ENCODE measurements at regions not wholly inside any gene's neighbourhood (a gene's known extent, or its start where the extent isn't known, plus 50 kb on each side); places are given as distances from the start of the nearest gene placed in this dataset.
"Not testable (repeated sequence)": the region's sequence is repeated elsewhere in the genome, so short reads cannot be mapped to it uniquely, and the experiment has no call there.

DNA sequence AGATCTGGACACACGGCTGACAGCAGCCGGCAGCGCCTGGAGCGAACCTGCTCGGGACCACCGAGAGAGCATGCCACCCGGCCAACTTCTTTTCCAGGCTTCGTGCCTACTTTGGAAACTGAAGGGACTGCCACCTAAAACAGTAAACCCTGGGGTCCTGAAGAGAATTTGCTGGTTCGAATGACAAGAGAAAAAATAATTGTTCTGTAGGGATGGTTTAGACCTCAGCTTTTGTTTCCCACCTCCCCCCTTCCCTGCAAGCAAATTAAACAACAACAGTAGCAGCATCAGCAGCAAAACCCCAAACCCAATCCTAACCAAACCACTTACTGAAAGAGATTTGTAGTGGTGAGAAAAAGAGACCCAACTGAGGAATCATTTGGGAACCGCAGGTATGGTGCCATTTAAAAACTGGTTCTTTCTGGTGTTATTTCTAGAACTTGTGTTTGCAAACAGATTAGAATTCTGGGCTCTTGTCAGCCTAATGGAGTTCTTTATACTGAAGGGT lies 105.6 kb downstream of the LEPR start:
- DNase-seq (ENCODE audit: low spot score in 2 of 2) (peak in 1 of 2 donors; percentile 17), FAIRE-seq (no peak)

DNA sequence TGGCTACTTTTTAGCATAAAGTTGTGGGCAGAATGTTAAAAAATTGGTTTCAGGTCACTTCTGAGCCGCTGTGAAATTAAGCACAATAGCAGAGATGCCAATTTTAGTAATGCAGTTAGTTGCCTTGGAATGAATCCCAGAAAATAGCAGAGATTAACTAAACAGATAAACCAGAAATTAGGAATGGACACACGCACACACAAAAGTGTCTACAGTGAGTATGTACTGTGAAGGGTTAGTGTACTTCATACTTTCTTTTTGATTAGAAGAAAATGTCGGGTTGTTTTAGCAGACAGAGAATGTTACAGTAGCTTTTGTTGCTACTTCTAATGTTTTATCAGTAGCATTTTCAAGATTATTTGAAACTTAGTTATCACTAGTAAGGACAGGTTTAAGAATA lies 106.7 kb downstream of the LEPR start:
- DNase-seq (ENCODE audit: low spot score in 2 of 2) (peak; percentile 11 to 23), FAIRE-seq (no peak)

DNA sequence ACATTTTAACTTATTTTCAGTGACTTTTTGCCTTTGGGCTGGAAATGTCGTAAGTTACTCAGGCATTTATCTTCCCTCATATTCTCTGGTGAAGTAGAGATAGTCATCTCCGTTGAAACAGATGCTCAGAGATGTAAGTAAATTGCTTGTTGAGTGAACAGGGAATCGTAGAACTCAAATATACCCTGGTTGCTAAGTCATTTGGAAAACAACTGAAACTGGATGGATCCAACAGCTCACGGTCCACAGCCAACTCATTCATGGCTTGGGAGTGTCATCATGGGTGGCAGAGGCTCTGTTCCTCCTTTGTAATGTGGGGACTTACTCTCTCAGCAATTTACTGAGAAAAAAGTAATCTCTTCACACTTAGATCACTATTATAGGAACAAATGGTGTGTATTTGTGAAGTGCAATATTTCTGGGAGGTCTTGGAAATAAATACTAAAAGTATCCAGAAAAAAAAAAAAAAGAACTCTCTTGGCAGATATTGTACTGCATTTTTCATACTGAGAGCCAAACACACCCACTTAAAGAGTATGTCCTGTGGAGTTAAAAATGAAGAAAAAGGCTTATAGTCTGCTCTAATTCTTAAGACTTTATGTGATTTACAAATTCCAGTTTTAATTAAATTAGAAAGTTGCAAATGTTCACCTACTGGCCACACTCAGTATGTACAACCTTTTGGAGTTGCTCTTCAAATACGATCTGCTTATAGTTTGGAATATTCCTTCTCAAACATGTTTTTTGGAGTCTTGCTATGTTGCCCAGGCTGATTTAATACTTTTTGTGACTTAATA lies 107.4 kb downstream of the LEPR start:
- FAIRE-seq (no peak), DNase-seq (ENCODE audit: low spot score in 2 of 2) (peak in 1 of 2 donors; percentile 6)

DNA sequence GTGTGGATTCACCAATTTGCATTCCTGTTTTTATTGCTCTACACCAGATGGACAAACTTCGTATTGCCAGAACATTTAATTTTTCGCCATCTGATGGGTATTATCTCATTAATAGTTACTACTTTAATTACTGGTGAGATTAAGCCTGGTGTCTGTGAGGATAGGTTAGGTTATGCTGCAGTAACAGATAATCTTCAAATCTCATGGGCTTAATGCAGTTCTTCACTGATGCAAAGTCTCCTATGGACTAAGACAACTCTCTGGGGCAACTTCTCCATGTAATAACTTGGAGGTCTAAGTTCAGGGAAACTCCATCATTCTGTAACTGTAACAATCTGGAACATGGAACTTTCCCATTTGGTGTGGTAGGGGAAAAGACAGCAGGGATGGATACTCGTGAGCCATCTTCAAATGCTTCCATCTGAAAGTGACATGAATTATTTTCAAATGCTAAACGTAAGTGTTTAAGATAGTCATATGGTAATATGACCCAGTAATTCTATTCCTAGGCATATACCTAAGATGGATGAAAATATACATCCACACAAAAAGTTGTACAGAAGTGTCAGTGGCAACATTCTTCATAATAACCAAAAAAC lies 111.6 kb downstream of the LEPR start:
- FAIRE-seq, result no peak
- no peak for DNase-seq (ENCODE audit: low spot score in 2 of 2)

DNA sequence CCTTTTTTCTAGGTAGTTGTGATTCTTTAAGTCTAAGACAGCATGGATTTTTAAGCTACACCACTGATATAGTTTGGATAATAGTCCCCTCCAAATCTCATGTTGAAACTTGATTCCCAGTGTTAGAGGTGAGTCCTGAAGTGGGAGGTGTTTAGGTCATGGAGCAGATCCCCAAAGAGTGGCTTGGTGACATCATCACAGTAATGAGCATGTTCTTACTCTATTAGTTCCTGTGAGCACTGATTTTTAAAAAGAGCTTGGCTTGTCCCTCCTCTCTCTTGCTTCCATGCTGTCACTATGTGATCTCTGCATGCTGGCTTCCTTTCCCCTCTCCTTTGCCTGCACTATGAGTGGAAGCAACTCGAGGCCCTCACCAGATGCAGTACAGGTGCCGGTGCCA lies 115.5 kb downstream of the LEPR start:
- FAIRE-seq (no peak), DNase-seq (ENCODE audit: low spot score in 2 of 2) (no peak)

DNA sequence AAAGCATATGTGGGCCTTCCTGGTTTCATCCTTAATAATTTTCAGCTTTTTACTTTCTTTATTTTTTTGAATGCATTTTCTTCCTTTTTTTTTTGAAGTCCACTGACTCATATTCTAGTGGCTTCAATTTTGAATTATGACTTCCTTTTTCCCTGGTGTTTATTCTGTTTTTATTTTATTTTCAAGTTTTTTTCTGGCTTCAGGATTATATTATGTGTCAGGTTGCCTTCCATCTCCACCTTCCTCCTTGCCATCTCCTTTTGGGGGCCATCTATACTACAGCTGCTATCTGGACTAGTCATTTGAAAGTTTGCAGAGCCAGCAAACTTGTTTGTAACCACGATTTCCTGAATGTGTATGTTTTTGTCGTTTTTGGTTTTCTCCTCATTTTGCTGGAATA lies 117.6 kb downstream of the LEPR start:
- DNase-seq (ENCODE audit: low spot score in 2 of 2) (no peak), FAIRE-seq (no peak)

DNA sequence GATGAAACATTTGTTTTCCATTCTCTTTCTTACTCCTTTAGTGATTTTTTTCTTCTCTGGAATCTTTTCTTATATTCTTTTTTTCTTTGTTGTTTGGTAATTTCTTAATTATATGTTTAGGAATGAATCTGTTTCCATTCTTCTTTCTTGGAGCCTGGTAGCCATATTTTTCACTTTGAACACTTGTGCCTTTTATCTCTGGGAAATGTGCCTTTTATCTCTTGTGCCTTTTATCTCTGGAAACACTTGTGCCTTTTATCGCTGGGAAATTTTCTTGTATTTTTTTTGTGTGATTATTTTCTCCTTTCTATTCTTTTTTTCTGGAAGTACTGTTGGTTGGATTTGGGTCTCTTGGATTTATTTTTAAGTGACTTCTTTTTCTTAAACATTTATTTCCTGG lies 118.2 kb downstream of the LEPR start:
- FAIRE-seq (peak; percentile 21), DNase-seq (ENCODE audit: low spot score in 2 of 2) (no peak)

DNA sequence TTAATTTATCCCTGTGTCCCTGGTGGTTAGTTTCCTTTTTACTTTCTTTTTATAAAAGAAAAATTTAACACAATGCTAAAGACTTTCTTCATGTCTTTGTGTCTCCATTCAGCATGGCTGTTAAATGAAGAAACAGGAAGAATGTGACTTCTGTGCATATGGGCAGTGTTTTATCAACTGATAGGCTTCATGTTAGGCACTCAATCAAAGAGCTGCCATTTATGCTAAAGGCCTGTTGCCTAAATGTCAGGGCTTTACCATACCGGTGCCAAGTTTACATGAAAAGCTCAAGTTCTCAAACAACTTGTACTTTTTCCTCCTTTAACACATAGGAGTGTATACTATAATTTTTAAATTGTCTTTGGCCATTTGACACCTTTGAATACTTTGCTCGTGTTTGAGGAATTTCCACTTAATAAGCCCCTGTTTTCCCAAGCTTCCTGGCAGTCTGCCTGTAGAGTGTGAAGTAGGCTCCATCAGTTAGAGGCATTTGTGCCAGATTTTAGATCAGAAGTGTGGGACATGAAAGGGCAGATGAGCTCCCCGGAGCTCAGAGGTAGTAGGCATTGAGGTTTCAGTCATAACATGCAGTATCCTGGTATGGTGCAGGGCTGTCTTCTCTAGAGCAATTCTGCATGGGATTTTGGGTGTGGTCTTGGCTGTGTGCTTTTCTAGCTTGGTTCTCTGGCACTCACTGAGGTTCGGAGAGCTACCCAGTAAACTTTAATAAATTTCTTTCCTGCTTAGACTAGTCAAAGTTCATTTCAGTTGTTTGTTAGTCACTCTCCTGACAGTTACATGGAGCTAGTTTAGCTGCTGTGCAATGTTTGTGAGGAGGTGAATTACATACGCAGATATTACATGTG lies 119.0 kb downstream of the LEPR start:
- no peak for FAIRE-seq
- DNase-seq (ENCODE audit: low spot score in 2 of 2), result no peak

DNA sequence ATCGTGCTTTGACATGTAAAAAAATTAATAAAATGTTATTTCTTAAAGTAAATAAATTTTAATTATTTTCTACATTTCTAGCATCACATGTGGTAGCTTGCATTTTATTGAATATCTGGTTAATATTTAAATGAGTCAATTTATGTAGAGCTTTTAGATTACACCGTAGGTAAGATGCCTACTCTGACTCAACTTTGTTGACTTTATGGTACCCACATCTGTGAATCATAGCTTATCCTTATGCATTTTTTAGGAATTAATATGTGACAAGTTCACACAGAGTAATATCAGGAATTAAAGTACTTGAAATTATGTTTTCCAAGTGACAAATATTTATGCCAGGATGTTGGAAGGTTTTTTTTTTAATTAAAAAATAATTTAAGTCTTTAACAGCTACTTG lies 120.7 kb downstream of the LEPR start:
- no peak for DNase-seq (ENCODE audit: low spot score in 2 of 2)
- no peak for FAIRE-seq

DNA sequence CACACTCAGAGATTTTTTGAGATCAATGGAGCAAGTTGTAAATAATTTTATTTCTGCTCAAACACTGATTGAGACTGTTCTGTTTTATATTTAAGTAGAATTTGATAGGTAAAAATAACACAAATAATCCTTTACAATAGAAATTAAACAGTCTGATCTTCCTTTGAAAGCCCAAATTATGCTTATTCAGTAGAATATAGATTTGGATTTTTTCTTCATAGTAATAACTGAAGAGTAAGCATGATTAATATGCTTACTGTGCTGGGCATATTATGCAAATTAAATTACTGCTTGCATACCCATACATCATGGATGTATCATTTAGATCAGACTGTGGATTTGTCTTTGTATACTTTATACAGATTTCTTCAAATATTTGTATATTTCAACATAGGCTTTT lies 121.4 kb downstream of the LEPR start:
- FAIRE-seq (no peak), DNase-seq (ENCODE audit: low spot score in 2 of 2) (no peak)

DNA sequence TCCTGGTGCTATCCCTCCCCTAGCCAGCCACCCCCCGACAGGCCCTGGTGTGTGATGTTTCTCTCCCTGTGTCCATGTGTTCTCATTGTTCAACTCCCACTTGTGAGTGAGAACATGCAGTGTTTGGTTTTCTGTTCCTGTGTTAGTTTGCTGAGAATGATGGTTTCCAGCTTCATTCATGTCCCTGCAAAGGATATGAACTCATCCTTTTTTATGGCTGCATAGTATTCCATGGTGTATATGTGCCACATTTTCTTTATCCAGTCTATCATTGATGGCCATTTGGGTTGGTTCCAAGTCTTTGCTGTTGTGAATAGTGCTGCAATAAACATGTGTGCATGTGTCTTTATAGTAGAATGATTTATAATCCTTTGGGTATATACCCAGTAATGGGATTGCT lies 122.1 kb downstream of the LEPR start:
- FAIRE-seq; DNase-seq (ENCODE audit: low spot score in 2 of 2): not testable (repeated sequence)

DNA sequence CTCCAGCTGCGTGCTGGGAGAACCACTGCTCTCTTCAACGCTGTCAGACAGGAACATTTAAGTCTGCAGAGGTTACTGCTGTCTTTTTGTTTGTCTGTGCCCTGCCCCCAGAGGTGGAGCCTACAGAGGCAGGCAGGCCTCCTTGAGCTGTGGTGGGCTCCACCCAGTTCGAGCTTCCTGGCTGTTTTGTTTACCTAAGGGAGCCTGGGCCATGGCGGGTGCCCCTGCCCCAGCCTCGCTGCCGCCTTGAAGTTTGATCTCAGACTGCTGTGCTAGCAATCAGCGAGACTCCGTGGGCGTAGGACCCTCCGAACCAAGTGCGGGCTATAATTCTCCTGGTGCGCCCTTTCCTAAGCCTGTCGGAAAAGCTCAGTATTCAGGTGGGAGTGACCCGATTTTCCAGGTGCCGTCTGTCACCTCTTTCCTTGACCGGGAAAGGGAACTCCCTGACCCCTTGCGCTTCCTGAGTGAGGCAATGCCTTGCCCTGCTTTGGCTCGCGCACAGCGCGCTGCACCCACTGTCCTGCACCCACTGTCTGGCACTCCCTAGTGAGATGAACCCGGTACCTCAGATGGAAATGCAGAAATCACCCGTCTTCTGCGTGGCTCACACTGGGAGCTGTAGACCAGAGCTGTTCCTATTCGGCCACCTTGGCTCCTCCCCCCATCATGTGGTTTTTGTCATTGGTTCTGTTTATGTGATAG lies 130.0 kb downstream of the LEPR start:
- DNase-seq (ENCODE audit: low spot score in 2 of 2); FAIRE-seq: not testable (repeated sequence)

DNA sequence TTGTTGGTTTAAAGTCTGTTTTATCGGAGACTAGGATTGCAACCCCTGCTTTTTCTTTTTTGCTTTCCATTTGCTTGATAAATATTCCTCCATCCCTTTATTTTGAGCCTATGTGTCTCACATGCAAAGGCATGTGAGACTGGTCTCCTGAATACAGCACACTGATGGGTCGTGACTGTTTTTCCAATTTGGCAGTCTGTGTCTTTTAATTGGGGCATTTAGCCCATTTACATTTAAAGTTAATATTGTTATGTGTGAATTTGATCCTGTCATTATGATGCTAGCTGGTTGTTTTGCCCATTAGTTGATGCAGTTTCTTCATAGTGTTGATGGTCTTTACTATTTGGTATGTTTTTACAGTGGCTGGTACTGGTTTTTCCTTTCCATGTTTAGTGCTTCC lies 132.0 kb downstream of the LEPR start:
- FAIRE-seq; DNase-seq (ENCODE audit: low spot score in 2 of 2): not testable (repeated sequence)

DNA sequence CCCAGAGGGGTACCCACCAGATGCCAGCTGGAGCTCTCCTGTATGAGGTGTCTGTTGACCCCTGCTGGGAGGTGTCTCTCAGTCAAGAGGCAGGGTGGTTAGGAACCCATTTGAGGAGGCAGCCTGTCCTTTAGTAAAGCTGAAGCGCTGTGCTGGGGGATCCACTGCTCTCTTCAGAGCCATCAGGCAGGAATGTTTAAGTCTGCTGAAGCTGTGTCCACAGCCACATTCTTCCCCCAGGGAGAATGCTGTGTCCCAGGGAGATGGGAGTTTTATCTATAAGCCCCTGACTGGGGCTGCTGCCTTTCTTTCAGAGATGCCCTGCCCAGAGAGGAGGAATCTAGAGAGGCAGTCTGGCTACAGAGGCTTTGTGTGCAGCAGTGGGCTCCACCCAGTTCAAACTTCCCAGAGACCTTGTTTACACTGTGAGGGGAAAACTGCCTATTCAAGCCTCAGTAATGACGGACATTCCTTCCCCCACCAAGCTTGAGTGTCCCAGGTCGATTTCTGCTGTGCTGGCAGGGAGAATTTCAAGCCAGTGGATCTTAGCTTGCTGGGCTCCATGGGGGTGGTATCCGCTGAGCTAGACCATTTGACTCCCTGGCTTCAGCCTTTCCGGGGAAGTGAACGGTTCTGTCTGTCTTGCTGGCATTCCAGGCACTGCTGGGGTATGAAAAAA lies 133.8 kb downstream of the LEPR start:
- not testable (repeated sequence) for FAIRE-seq; DNase-seq (ENCODE audit: low spot score in 2 of 2)

DNA sequence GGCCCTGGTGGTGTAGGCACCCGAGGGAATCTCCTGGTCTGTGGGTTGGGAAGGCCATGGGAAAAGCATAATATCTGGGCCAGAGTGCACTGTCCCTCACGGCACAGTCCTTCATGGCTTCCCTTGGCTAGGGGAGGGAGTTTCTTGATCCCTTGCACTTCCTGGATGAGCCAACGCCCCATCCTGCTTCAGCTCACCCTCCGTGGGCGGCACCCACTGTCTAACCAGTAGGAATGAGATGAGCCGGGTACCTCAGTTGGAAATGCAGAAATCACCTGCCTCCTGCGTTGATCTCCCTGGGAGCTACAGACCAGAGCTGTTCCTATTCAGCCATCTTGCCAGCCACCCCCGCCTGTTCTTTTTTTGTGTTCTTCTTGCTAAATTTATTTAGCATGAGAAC lies 134.4 kb downstream of the LEPR start:
- FAIRE-seq, result no peak
- no peak for DNase-seq (ENCODE audit: low spot score in 2 of 2)

DNA sequence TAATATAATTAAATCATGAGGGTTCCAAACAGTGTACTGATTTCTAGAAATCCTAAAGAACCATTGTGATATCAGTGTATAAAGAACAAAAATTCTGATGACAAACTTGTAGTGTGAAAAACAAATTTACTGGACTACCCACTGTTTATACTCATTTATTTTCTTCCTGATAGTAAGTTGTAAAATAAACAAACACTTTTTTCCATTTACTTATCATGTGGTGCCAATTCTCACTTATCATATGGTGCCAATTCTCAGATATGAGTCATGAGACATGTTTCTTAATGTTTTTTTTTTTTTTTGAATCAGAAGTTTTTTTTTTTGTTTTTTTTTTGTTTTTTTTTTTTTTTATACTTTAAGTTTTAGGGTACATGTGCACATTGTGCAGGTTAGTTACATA lies 137.7 kb downstream of the LEPR start:
- FAIRE-seq (peak; percentile 26), DNase-seq (ENCODE audit: low spot score in 2 of 2) (no peak)

DNA sequence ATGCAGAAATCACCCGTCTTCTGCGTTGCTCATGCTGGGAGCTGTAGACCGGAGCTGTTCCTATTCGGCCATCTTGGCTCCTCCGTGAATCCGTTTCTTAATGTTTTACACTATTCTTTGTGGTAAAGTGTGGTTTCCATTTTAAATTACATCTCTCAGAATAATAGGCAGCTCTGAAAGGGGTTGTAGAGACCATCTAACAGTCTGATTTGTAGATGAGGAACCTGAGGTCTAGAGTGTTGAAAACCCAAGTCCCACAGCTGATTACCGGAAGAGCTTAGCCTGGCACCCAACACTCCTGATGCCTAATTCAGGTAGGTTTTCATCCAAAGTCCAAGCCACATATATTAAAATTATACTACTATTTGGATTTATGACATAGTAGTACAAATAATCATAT lies 144.0 kb downstream of the LEPR start:
- DNase-seq (ENCODE audit: low spot score in 2 of 2), result no peak
- no peak for FAIRE-seq

DNA sequence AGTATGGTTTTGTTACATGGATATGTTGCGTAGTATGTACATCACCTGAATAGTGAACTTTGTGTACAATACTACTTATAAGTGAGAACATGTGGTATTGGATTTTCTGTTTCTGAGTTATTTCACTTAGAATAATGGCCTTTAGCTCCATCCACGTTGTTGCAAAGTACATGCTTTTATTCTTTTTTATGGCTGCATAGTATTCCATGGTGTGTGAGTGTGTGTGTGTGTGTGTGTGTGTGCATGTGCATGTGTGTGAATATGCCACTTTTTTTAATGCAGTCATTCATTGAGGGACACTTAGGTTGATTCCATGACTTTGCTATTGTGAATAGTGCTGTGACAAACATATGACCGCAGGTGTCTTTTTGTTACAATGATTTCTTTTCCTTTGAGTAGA lies 147.8 kb downstream of the LEPR start:
- DNase-seq (ENCODE audit: low spot score in 2 of 2), result no peak
- FAIRE-seq, result no peak

DNA sequence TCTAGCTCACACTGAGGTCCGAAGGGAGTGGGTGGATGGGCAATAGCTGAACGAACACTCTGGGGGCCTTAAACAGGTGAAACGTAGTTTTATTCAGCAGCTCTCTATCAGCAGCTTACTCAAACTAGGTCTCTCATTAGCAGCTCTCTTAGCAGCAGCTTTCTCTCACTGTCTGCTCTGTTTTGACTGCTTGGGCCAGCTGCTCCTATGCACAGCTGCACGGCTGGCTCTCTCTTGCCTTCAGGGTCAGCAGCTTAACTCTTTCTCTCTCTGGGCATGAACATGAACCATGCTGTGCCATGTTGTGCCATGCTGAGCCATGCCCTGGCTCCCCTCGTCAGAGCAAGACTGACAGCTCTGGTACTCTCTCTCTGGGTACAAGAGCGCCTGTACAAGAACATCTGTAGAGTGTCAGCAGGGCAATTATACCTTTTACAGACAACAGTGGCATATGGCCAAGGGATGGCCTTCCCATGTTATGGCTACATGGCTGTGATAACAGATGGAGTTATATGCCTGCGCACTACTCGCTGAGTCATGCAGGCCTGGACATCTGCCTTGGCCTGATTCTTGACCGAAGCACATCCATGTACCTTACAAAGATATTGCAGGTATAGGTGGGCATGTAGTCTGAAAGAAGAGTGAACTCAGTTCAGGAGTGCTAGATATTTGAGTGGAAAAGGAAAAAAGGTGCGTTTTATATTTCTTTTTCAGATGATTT lies 152.4 kb downstream of the LEPR start:
- DNase-seq (ENCODE audit: low spot score in 2 of 2), result no peak
- FAIRE-seq, result no peak
